Thoracic aorta (tissue), 2 donors: ENCODE measurements at regions not wholly inside any gene's neighbourhood (a gene's known extent, or its start where the extent isn't known, plus 50 kb on each side); places are given as distances from the start of the nearest gene placed in this dataset.
"Not testable (repeated sequence)": the region's sequence is repeated elsewhere in the genome, so short reads cannot be mapped to it uniquely, and the experiment has no call there.

ENCODE experiments used
- ATAC-seq: fragments of 150-250 bp; one replicate; pipeline ENCODE4 v1.8.0; 2017; ENCODE audit warnings: low read depth; ENCODE audit not compliant: insufficient number of reproducible peaks, low FRiP score
- DNase-seq: peaks from one replicate; pipeline ENCODE4 v3.0.0-alpha.2; 2020; ENCODE audit warnings: low spot score
- H3K27ac ChIP-seq, 2 donors: fragments of 200-600 bp; sonication (generic); 1 replicate in 1 of 2; 2 replicates in 1 of 2; pipeline ENCODE4 v1.5.1; 2016; ENCODE audit warnings: mild to moderate bottlenecking in 2 of 2, moderate library complexity in 2 of 2
- H3K27me3 ChIP-seq: fragments of 200-600 bp; sonication (generic); replicated peaks from 2 replicates; pipeline ENCODE4 v1.6.0; 2016; ENCODE audit warnings: mild to moderate bottlenecking; ENCODE audit not compliant: insufficient read depth
- H3K36me3 ChIP-seq: fragments of 200-600 bp; sonication (generic); one replicate; pipeline ENCODE4 v1.5.1; 2016
- H3K4me1 ChIP-seq, 2 donors: fragments of 200-600 bp; sonication (generic); 1 replicate in 1 of 2; 2 replicates in 1 of 2; pipeline versions ENCODE4 v1.5.1 to v1.6.0; 2016; ENCODE audit warnings: low read depth in 2 of 2, mild to moderate bottlenecking in 1 of 2; ENCODE audit not compliant: control insufficient read depth in 1 of 2
- H3K4me3 ChIP-seq: fragments of 200-600 bp; sonication (generic); 2 replicates; pipeline ENCODE4 v1.5.1; 2016; ENCODE audit warnings: mild to moderate bottlenecking
- H3K9me3 ChIP-seq: fragments of 200-600 bp; sonication (generic); 2 replicates; pipeline ENCODE4 v1.5.1; 2016
- TF ChIP-seq, protein P1 (sequence below): fragments of 200-600 bp; sonication (generic); IDR thresholded peaks from one replicate; pipeline ENCODE4 v1.5.1; 2019; ENCODE audit warnings: antibody characterized with exemption

DNA sequence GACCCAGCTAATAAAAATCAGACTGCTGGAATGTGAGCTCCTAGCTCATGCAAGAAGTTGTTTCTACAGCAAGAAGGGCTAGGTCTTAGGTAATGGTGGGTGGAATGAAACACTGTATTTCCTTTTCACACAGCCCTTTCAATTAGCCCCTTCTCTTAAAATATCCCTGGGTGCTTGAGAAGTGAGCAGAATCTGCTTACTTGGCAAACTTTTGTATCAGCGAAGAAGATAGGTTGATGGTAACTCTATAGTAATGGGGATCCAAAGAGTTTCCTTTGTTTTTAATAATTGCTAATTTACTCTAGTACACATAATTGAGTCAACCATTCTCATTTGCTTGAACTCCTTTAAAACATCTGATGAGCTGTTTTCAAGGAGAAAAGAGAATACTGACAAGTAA lies 100.6 kb upstream of the FSCB start:
- ATAC-seq (no peak), DNase-seq (no peak)
- no peaks in the 10 kb centered on the region for H3K36me3 ChIP-seq
- H3K4me3 ChIP-seq = no peak overlapping the region
- no peak overlapping the region for H3K27ac ChIP-seq
- no peaks in the 10 kb centered on the region for H3K4me1 ChIP-seq
- no peaks in the 10 kb centered on the region for H3K27me3 ChIP-seq
- no peaks in the 10 kb centered on the region for H3K9me3 ChIP-seq
- TF ChIP-seq, protein P1, sequence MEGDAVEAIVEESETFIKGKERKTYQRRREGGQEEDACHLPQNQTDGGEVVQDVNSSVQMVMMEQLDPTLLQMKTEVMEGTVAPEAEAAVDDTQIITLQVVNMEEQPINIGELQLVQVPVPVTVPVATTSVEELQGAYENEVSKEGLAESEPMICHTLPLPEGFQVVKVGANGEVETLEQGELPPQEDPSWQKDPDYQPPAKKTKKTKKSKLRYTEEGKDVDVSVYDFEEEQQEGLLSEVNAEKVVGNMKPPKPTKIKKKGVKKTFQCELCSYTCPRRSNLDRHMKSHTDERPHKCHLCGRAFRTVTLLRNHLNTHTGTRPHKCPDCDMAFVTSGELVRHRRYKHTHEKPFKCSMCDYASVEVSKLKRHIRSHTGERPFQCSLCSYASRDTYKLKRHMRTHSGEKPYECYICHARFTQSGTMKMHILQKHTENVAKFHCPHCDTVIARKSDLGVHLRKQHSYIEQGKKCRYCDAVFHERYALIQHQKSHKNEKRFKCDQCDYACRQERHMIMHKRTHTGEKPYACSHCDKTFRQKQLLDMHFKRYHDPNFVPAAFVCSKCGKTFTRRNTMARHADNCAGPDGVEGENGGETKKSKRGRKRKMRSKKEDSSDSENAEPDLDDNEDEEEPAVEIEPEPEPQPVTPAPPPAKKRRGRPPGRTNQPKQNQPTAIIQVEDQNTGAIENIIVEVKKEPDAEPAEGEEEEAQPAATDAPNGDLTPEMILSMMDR = no peak

DNA sequence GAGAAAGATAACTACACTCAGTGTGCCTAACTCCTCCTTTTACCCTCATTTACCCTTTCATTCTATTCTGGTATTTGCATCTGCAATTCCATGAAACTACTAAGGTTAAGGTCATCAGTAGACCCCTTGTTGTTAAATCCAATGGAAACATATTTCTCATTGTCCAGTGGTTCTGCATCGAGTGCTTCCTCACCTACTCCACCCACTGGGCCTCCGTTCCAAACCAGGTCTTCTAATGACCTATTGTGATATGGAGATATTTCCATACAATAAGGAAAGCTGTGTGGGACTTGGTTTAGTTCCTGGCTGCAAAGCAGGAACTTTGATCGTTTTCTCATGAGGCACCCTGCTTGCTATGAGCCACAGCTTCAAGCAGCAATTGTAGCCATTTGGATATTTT lies 99.5 kb upstream of the FSCB start:
- Histone ChIP-seq H3K27me3 (no peaks in the 10 kb centered on the region), H3K36me3 (no peaks in the 10 kb centered on the region), H3K27ac (no peak overlapping the region), H3K4me1 (no peaks in the 10 kb centered on the region), H3K9me3 (no peaks in the 10 kb centered on the region), H3K4me3 (no peak overlapping the region)
- TF ChIP-seq, protein P1 = no peak
- DNase-seq (no peak), ATAC-seq (no peak)

DNA sequence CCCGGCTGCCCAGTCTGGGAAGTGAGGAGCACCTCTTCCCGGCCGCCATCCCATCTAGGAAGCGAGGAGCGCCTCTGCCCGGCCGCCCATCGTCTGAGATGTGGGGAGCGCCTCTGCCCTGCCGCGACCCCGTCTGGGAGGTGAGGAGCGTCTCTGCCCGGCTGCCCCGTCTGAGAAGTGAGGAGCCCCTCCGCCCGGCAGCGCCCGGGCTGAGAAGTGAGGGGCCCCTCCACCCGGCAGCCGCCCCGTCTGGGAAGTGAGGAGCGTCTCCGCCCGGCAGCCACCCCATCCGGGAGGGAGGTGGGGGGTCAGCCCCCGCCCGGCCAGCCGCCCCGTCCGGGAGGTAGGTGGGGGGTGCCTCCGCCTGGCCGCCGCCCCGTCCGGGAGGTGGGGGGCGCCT lies 94.2 kb upstream of the FSCB start:
- H3K36me3 ChIP-seq, DNase-seq, H3K27ac ChIP-seq, H3K9me3 ChIP-seq, H3K27me3 ChIP-seq, H3K4me3 ChIP-seq, H3K4me1 ChIP-seq, ATAC-seq: not testable (repeated sequence)

DNA sequence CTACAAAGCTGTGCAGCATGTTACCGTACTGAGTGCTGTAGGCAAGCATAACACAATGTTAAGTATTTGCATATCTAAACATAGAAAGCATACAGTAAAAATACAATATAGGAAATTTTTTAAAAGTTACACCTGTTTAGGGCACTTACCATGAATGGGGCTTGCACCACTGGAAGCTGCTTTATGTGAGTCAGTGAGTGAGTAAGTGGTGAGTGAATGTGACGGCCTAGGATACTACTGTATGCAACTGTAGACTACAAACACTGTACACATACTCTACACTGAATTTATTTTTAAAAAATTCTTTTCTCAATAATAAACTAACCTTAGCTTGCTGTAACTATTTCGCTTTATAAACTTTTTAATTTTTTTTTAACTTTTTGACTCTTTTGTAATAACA lies 82.1 kb upstream of the FSCB start:
- no peaks in the 10 kb centered on the region for H3K4me1 ChIP-seq
- ATAC-seq (no peak), DNase-seq (no peak)
- H3K9me3 ChIP-seq = no peaks in the 10 kb centered on the region
- H3K36me3 ChIP-seq = no peaks in the 10 kb centered on the region
- no peaks in the 10 kb centered on the region for H3K27me3 ChIP-seq
- no peak overlapping the region for H3K4me3 ChIP-seq
- TF ChIP-seq, protein P1 = no peak
- no peak overlapping the region for H3K27ac ChIP-seq

DNA sequence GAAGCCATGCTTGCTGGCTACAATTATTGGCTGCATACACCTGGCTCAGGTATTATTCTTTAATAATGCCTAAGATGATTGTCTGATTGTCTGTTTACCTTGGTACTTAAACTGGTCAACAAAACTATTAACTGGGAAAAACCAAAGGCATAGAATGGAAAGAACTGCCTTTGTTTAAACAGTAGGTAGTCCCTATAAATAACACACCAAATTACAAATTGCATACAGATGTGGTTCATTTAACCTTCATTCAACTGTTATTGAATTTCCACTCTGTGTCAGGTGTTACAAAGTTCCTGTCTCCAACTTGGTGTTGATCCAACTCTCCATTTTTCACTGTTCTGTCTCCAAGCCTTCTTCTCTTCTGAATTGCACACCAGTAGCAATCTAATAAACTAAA lies 79.8 kb upstream of the FSCB start:
- H3K27ac ChIP-seq = no peak overlapping the region
- no peaks in the 10 kb centered on the region for H3K36me3 ChIP-seq
- TF ChIP-seq, protein P1 = no peak
- no peaks in the 10 kb centered on the region for H3K27me3 ChIP-seq
- no peaks in the 10 kb centered on the region for H3K4me1 ChIP-seq
- H3K9me3 ChIP-seq = no peaks in the 10 kb centered on the region
- no peak overlapping the region for H3K4me3 ChIP-seq
- ATAC-seq (no peak), DNase-seq (no peak)

DNA sequence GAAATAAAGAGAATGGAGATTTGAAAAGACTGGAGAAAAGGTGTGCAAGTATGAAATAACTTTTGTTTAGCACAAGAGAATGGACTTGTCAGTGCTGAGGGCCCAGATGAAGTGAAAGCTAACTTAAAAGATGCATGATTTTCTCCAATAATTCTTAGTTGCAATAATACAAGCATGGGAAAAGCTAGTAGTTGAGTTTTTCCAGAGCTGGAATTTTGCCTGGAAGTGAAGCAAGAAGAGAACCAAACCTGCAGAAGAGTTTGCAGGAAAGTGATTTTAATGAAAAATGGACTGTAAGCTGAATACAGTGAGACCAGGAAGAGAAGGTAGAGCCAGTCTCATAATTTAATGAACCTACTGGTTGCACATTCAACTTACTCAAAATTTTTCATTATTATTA lies 69.3 kb upstream of the FSCB start:
- Histone ChIP-seq H3K4me1 (no peaks in the 10 kb centered on the region), H3K9me3 (peaks cover 2% of the 10 kb centered on the region), H3K36me3 (no peaks in the 10 kb centered on the region), H3K4me3 (no peak overlapping the region), H3K27me3 (no peaks in the 10 kb centered on the region), H3K27ac (no peak overlapping the region)
- DNase-seq (no peak), ATAC-seq (no peak)
- TF ChIP-seq, protein P1 = no peak
